ENCODE measurements at regions not wholly inside any gene's neighbourhood (a gene's known extent, or its start where the extent isn't known, plus 50 kb on each side); places are given as distances from the start of the nearest gene placed in this dataset. TPM values are rescaled to one million over a fixed set of nuclear protein-coding genes. Genes with fewer than 3 reads are reported as not detected.

DNA sequence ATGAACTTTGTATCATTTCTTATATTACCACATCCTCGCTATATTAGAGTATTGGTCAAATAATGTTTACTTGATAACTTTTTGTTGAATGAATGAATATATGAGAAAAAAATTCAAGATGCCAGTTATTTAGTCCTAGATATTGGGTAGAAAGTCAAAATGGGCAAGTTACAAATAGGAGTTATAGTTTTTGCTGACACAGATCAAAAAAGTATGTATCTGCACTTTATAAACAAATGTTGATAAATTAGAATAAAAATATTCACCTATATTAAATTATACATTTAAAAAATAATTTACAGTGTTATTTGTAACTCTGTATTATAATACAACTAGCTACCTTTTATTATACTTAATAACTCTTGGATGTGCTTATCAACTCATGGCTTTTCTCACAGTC lies 57.8 kb upstream of the NDST4 start:
- no peak for TF ChIP-seq CTCF (IDR thresholded peaks at IDR 0.05; ENCODE audit: control extremely low read depth, extremely low read depth)
- no peak overlapping the region for H3K9ac ChIP-seq (ENCODE audit: insufficient read depth in 1 of 2, low read length in 2 of 2)
- no peaks in the 10 kb centered on the region for H3K36me3 ChIP-seq (ENCODE audit: control insufficient read depth in 4 of 4, insufficient read depth in 4 of 4, low read length in 4 of 4)
- no peak overlapping the region for H3K27ac ChIP-seq (ENCODE audit: low read depth in 1 of 2, low read length in 1 of 2)
- WGBS, 2 donors = 89 to 93% methylated on average over 1 of the region's 1 CpG
- H3K4me3 ChIP-seq = no peak overlapping the region
- no peaks in the 10 kb centered on the region for H3K27me3 ChIP-seq (ENCODE audit: control insufficient read depth in 3 of 3, insufficient read depth in 3 of 3, low read length in 2 of 3)
- no peak for ATAC-seq (ENCODE audit: insufficient read depth, low FRiP score)
- H3K4me1 ChIP-seq (ENCODE audit: control insufficient read depth in 5 of 5, insufficient read depth in 5 of 5, low read length in 5 of 5) = no peaks in the 10 kb centered on the region
- DNase-seq = no peak
- H3K9me3 ChIP-seq (ENCODE audit: control insufficient read depth in 4 of 4, insufficient read depth in 3 of 4, low read length in 3 of 4) = no peaks in the 10 kb centered on the region

DNA sequence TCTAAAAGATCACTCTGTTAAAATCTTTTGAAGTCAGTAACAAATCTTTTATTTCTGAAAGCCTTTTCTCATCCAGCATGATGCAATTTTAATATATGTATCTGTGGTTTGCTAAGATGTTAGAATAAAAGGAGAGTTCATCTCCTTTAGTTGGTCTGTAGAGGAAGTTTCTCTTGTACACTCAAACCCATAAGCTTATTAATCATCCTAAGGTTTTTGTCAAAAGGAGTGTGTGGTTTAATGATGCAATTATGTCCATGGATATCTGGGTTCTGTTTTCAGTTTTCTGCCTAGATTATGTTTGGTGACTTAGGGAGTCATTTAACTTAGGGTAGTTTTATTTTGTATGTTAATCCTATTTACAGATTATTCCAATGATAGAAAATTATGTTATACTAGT lies 52.1 kb upstream of the NDST4 start:
- no peak overlapping the region for H3K27ac ChIP-seq (ENCODE audit: low read depth in 1 of 2, low read length in 1 of 2)
- no peaks in the 10 kb centered on the region for H3K27me3 ChIP-seq (ENCODE audit: control insufficient read depth in 3 of 3, insufficient read depth in 3 of 3, low read length in 2 of 3)
- H3K9me3 ChIP-seq (ENCODE audit: control insufficient read depth in 4 of 4, insufficient read depth in 3 of 4, low read length in 3 of 4) = no peaks in the 10 kb centered on the region
- no peak for TF ChIP-seq CTCF (IDR thresholded peaks at IDR 0.05; ENCODE audit: control extremely low read depth, extremely low read depth)
- ATAC-seq (ENCODE audit: insufficient read depth, low FRiP score) (no peak), DNase-seq (no peak)
- no peaks in the 10 kb centered on the region for H3K36me3 ChIP-seq (ENCODE audit: control insufficient read depth in 4 of 4, insufficient read depth in 4 of 4, low read length in 4 of 4)
- no peak overlapping the region for H3K4me3 ChIP-seq
- H3K9ac ChIP-seq (ENCODE audit: insufficient read depth in 1 of 2, low read length in 2 of 2) = no peak overlapping the region
- no peaks in the 10 kb centered on the region for H3K4me1 ChIP-seq (ENCODE audit: control insufficient read depth in 5 of 5, insufficient read depth in 5 of 5, low read length in 5 of 5)

Small RNA genes lying in the stretch of these regions (small RNA-seq; reads per million reads assigned to genes)
- not detected for gene RNU6-119P (ENCODE audit: low replicate concordance)

Data from lung (tissue), 12 donors.